ENCODE measurements at regions not wholly inside any gene's neighbourhood (a gene's known extent, or its start where the extent isn't known, plus 50 kb on each side); places are given as distances from the start of the nearest gene placed in this dataset.

- no peaks in the 10 kb centered on the region for H3K27me3 ChIP-seq (ENCODE audit: low read length)
- no peaks in the 10 kb centered on the region for H3K9me2 ChIP-seq (replicated peaks; ENCODE audit: insufficient read depth, low read length)
- no peaks in the 10 kb centered on the region for H3F3A ChIP-seq (ENCODE audit: insufficient read depth)
- no peak overlapping the region for H3K27ac ChIP-seq (ENCODE audit: low read depth, low read length)
- H3K9ac ChIP-seq (ENCODE audit: low read length) = no peak overlapping the region
- no peaks in the 10 kb centered on the region for H4K20me1 ChIP-seq (ENCODE audit: low read depth, low read length)
- no peaks in the 10 kb centered on the region for H3K9me3 ChIP-seq (ENCODE audit: insufficient read depth, low read length)
- no peaks in the 10 kb centered on the region for H3K79me2 ChIP-seq (ENCODE audit: insufficient read depth, low read length)
- no peak overlapping the region for H3K4me2 ChIP-seq (ENCODE audit: low read depth, low read length, poor library complexity, severe bottlenecking)
- H2AFZ ChIP-seq (ENCODE audit: low read depth, low read length, severe bottlenecking) = no peak overlapping the region
- H3K4me3 ChIP-seq (ENCODE audit: insufficient read depth, low read length, poor library complexity, severe bottlenecking) = no peak overlapping the region
- H3K36me3 ChIP-seq (ENCODE audit: low read length) = no peaks in the 10 kb centered on the region
- TF ChIP-seq, protein P1, sequence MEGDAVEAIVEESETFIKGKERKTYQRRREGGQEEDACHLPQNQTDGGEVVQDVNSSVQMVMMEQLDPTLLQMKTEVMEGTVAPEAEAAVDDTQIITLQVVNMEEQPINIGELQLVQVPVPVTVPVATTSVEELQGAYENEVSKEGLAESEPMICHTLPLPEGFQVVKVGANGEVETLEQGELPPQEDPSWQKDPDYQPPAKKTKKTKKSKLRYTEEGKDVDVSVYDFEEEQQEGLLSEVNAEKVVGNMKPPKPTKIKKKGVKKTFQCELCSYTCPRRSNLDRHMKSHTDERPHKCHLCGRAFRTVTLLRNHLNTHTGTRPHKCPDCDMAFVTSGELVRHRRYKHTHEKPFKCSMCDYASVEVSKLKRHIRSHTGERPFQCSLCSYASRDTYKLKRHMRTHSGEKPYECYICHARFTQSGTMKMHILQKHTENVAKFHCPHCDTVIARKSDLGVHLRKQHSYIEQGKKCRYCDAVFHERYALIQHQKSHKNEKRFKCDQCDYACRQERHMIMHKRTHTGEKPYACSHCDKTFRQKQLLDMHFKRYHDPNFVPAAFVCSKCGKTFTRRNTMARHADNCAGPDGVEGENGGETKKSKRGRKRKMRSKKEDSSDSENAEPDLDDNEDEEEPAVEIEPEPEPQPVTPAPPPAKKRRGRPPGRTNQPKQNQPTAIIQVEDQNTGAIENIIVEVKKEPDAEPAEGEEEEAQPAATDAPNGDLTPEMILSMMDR (IDR thresholded peaks at IDR 0.05; ENCODE audit: insufficient read depth, low read length, poor library complexity, severe bottlenecking) = no peak
- TF ChIP-seq EZH2phosphoT487 (conservative IDR thresholded peaks at IDR 0.05; ENCODE audit: low read length) = no peak
Measured at GRCh38 chr1:4219826-4220225, 319.8 kb upstream of the C1orf174 start.

- H4K20me1 ChIP-seq (ENCODE audit: low read depth, low read length) = no peaks in the 10 kb centered on the region
- no peak overlapping the region for H3K4me3 ChIP-seq (ENCODE audit: insufficient read depth, low read length, poor library complexity, severe bottlenecking)
- H3K79me2 ChIP-seq (ENCODE audit: insufficient read depth, low read length) = no peaks in the 10 kb centered on the region
- H3K4me2 ChIP-seq (ENCODE audit: low read depth, low read length, poor library complexity, severe bottlenecking) = no peak overlapping the region
- H3K9ac ChIP-seq (ENCODE audit: low read length) = no peak overlapping the region
- no peak overlapping the region for H3K27ac ChIP-seq (ENCODE audit: low read depth, low read length)
- no peak for TF ChIP-seq EZH2phosphoT487 (conservative IDR thresholded peaks at IDR 0.05; ENCODE audit: low read length)
- TF ChIP-seq, protein P1 (IDR thresholded peaks at IDR 0.05; ENCODE audit: insufficient read depth, low read length, poor library complexity, severe bottlenecking) = no peak
- H3K9me2 ChIP-seq (replicated peaks; ENCODE audit: insufficient read depth, low read length) = no peaks in the 10 kb centered on the region
- H3K9me3 ChIP-seq (ENCODE audit: insufficient read depth, low read length) = no peaks in the 10 kb centered on the region
- no peaks in the 10 kb centered on the region for H3F3A ChIP-seq (ENCODE audit: insufficient read depth)
- H2AFZ ChIP-seq (ENCODE audit: low read depth, low read length, severe bottlenecking) = no peak overlapping the region
- no peaks in the 10 kb centered on the region for H3K36me3 ChIP-seq (ENCODE audit: low read length)
- H3K27me3 ChIP-seq (ENCODE audit: low read length) = no peaks in the 10 kb centered on the region
Measured at GRCh38 chr1:4220362-4220761, 320.3 kb upstream of the C1orf174 start.

DNA sequence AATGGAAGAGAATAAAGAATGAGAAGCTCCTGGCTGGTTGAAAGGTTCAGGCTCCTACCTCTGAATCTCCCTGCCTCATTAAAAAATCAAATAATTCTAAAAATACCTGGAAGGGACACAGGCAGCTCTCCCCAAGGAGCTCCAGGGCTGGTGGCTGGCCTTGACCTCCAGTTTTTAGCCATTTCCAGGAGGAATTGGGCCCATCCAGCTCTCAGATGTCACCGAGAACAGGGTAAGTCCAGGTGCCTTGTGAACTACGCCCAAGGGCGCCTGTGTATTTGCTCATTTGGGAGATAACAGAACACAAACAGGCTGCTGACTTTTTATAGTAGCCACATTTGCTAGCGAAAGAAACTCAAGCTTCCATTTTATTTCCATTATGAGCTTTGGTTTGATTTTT, 321.0 kb upstream of the C1orf174 start:
- Histone ChIP-seq H3K9me2 (replicated peaks; ENCODE audit: insufficient read depth, low read length) (no peaks in the 10 kb centered on the region), H3K4me3 (ENCODE audit: insufficient read depth, low read length, poor library complexity, severe bottlenecking) (no peak overlapping the region), H4K20me1 (ENCODE audit: low read depth, low read length) (no peaks in the 10 kb centered on the region), H3F3A (ENCODE audit: insufficient read depth) (no peaks in the 10 kb centered on the region), H3K9ac (ENCODE audit: low read length) (no peak overlapping the region), H3K4me2 (ENCODE audit: low read depth, low read length, poor library complexity, severe bottlenecking) (no peak overlapping the region), H3K36me3 (ENCODE audit: low read length) (no peaks in the 10 kb centered on the region), H3K79me2 (ENCODE audit: insufficient read depth, low read length) (no peaks in the 10 kb centered on the region), H3K27ac (ENCODE audit: low read depth, low read length) (no peak overlapping the region), H3K27me3 (ENCODE audit: low read length) (no peaks in the 10 kb centered on the region), H2AFZ (ENCODE audit: low read depth, low read length, severe bottlenecking) (no peak overlapping the region), H3K9me3 (ENCODE audit: insufficient read depth, low read length) (no peaks in the 10 kb centered on the region)
- no peak for TF ChIP-seq EZH2phosphoT487 (conservative IDR thresholded peaks at IDR 0.05; ENCODE audit: low read length)
- TF ChIP-seq, protein P1 (IDR thresholded peaks at IDR 0.05; ENCODE audit: insufficient read depth, low read length, poor library complexity, severe bottlenecking) = no peak
